SK-N-SH treated with all-trans-retinoic acid at 6 μM for 48 hours (cell line): ENCODE measurements at regions not wholly inside any gene's neighbourhood (a gene's known extent, or its start where the extent isn't known, plus 50 kb on each side); places are given as distances from the start of the nearest gene placed in this dataset.

Experiments
- ARNTL ChIP-seq: fragments of 450-650 bp; formaldehyde crosslinking; IDR thresholded peaks from 2 replicates; pipeline ENCODE4 v1.5.0; 2020; ENCODE audit warnings: low read depth, mild to moderate bottlenecking, moderate library complexity, borderline replicate concordance
- BACH2 ChIP-seq: fragments of 250-450 bp; sonication (Bioruptor Pico); IDR thresholded peaks from 2 replicates; pipeline ENCODE4 v1.9.0; 2021; ENCODE audit warnings: mild to moderate bottlenecking, borderline replicate concordance
- OSR1 ChIP-seq: fragments of 250-450 bp; sonication (Bioruptor Pico); IDR thresholded peaks from 2 replicates; pipeline ENCODE4 v1.8.0; 2022; ENCODE audit warnings: moderate library complexity, mild to moderate bottlenecking, inconsistent platforms
- PATZ1 ChIP-seq: fragments of 250-450 bp; sonication (Bioruptor Pico); IDR thresholded peaks from 2 replicates; pipeline ENCODE4 v1.8.0; 2020; ENCODE audit warnings: mild to moderate bottlenecking, moderate library complexity, borderline replicate concordance
- PPARA ChIP-seq: fragments of 250-450 bp; sonication (Bioruptor Pico); IDR thresholded peaks from 2 replicates; pipeline ENCODE4 v1.5.0; 2020; ENCODE audit warnings: mild to moderate bottlenecking, borderline replicate concordance
- TCF4 ChIP-seq: fragments of 250-450 bp; sonication (Bioruptor Pico); IDR thresholded peaks from 2 replicates; pipeline ENCODE4 v1.8.0; 2021; ENCODE audit warnings: mild to moderate bottlenecking, moderate library complexity, borderline replicate concordance
- TOX ChIP-seq: fragments of 250-450 bp; sonication (Bioruptor Pico); IDR thresholded peaks from 2 replicates; pipeline ENCODE4 v1.8.0; 2021; ENCODE audit warnings: mild to moderate bottlenecking, moderate library complexity, borderline replicate concordance
- ZC3H10 ChIP-seq: fragments of 250-450 bp; sonication (Bioruptor Pico); IDR thresholded peaks from 2 replicates; pipeline ENCODE4 v1.5.1; 2021; ENCODE audit warnings: mild to moderate bottlenecking, moderate library complexity
- ZNF565 ChIP-seq: fragments of 450-650 bp; formaldehyde crosslinking; conservative IDR thresholded peaks from 2 replicates; pipeline ENCODE4 v1.5.0; 2020; ENCODE audit warnings: low read depth, mild to moderate bottlenecking, moderate library complexity
- ZNF8 ChIP-seq: fragments of 450-650 bp; formaldehyde crosslinking; IDR thresholded peaks from 2 replicates; pipeline ENCODE4 v1.5.0; 2020; ENCODE audit warnings: mild to moderate bottlenecking, moderate library complexity

DNA sequence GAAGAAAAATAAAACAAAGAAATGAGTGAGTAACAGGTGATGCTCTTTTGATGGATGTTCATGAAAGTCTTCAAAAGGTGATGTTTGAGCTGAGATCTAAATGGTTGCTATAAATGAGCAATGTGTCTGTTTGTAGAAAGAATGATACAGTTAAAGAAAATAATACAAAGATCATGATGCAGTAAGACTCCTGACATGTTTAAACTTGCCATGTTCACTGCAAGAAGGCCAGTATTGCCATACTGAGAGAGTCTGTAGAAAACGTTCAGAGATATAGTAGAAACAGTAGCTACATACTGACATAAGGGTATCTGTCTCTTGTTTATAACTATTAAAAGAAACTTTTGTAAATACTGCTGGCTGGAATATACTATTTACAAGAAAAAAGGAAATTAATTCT, 1609.2 kb upstream of the ACO1 start:
- TF ChIP-seq OSR1, result no peak
- TF ChIP-seq TCF4 (CRISPR knock-in tag), result no peak
- TF ChIP-seq ZNF565 (CRISPR knock-in tag), result no peak
- TF ChIP-seq PPARA (CRISPR knock-in tag), result no peak
- TF ChIP-seq PATZ1 (CRISPR knock-in tag), result no peak
- TF ChIP-seq ARNTL, result no peak
- TF ChIP-seq ZNF8 (CRISPR knock-in tag), result no peak
- TF ChIP-seq TOX (CRISPR knock-in tag), result no peak
- no peak for TF ChIP-seq ZC3H10 (CRISPR knock-in tag)
- TF ChIP-seq BACH2, result no peak
